Loucy (cell line): ENCODE measurements at regions not wholly inside any gene's neighbourhood (a gene's known extent, or its start where the extent isn't known, plus 50 kb on each side); places are given as distances from the start of the nearest gene placed in this dataset.

ENCODE experiments used
- EZH2phosphoT487 ChIP-seq: fragments of 200-600 bp; IDR thresholded peaks from 2 replicates; pipeline ENCODE4 v1.6.1; 2018; ENCODE audit warnings: antibody characterized with exemption, mild to moderate bottlenecking, moderate library complexity, borderline replicate concordance
- TF ChIP-seq, protein P1 (sequence below): fragments of 200-600 bp; sonication (generic); conservative IDR thresholded peaks from 2 replicates; pipeline ENCODE4 v1.5.1; 2014; ENCODE audit warnings: mild to moderate bottlenecking, antibody characterized with exemption, low read length

DNA sequence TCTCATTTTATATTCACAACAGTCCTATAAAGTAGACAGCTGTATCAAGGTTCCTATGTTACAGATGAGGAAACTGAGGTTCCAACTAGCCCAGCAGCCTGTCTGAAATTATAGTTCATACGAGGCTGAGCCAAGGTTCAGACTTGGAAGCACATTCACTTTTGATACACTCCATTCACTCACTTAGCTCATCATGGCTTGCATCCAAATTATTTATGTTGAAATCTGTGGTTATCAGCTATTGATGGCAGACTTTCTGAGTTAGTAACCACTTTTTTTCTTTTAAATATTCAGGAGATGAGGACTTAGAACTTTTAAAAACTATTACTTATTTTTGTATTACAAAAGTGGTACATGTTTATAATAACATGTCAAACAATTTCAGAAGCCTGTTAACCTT, 188.2 kb downstream of the MTX2 start:
- TF ChIP-seq, protein P1, sequence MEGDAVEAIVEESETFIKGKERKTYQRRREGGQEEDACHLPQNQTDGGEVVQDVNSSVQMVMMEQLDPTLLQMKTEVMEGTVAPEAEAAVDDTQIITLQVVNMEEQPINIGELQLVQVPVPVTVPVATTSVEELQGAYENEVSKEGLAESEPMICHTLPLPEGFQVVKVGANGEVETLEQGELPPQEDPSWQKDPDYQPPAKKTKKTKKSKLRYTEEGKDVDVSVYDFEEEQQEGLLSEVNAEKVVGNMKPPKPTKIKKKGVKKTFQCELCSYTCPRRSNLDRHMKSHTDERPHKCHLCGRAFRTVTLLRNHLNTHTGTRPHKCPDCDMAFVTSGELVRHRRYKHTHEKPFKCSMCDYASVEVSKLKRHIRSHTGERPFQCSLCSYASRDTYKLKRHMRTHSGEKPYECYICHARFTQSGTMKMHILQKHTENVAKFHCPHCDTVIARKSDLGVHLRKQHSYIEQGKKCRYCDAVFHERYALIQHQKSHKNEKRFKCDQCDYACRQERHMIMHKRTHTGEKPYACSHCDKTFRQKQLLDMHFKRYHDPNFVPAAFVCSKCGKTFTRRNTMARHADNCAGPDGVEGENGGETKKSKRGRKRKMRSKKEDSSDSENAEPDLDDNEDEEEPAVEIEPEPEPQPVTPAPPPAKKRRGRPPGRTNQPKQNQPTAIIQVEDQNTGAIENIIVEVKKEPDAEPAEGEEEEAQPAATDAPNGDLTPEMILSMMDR = no peak
- no peak for TF ChIP-seq EZH2phosphoT487
